Endothelial cell of umbilical vein (primary cell): ENCODE measurements at regions not wholly inside any gene's neighbourhood (a gene's known extent, or its start where the extent isn't known, plus 50 kb on each side); places are given as distances from the start of the nearest gene placed in this dataset.

Source experiments
- BruUV-seq: library from RNA; stranded (reverse); fragments of 400-500 nt; replicated peaks from 2 replicates; lab custom pipeline; 2021; lab: Mats Ljungman, UMichigan
- CTCF ChIA-PET: fragments of 300-600, 350-600 bp; sonication (Branson Sonifier 250); formaldehyde crosslinking; loops from one replicate; lab custom pipeline; 2021; ENCODE audit warnings: antibody characterized with exemption, inconsistent platforms; lab: Charles Lee
- POLR2A ChIA-PET: fragments of 300-600, 350-600 bp; sonication (Branson Sonifier 250); formaldehyde crosslinking; loops from one replicate; lab custom pipeline; 2021; ENCODE audit warnings: antibody characterized with exemption, inconsistent platforms; lab: Charles Lee
- DNase-seq: peaks from one replicate; pipeline ENCODE4 v3.0.0-alpha.2; 2011; ENCODE audit warnings: low read depth, low spot score
- FAIRE-seq: peaks from 2 replicates; lab custom pipeline; 2011; peaks lifted over from hg19 to GRCh38; lab: Jason Lieb, UNC
- H2AFZ ChIP-seq: 2 replicates; pipeline ENCODE4 v1.6.0; 2012; ENCODE audit warnings: low read depth, low read length, control low read depth, inconsistent platforms
- H3K27ac ChIP-seq: 2 replicates; pipeline ENCODE4 v1.5.1; 2011; ENCODE audit warnings: low read depth, mild to moderate bottlenecking, control low read depth, low read length, moderate library complexity; ENCODE audit not compliant: insufficient read depth
- H3K27me3 ChIP-seq, 2 experiments: 2 replicates each; pipeline versions ENCODE4 v1.6.0 to v1.6.1; 2011; ENCODE audit warnings: low read length in 2 of 2, mixed read lengths in 1 of 2; ENCODE audit not compliant: control insufficient read depth in 2 of 2, insufficient read depth in 2 of 2
- H3K36me3 ChIP-seq, 2 experiments: 2 replicates in 1 of 2; 3 replicates in 1 of 2; pipeline ENCODE4 v1.5.1; 2011; ENCODE audit warnings: low read length in 2 of 2, mild to moderate bottlenecking in 1 of 2, moderate library complexity in 1 of 2; ENCODE audit not compliant: control insufficient read depth in 2 of 2, insufficient read depth in 2 of 2; ENCODE audit errors: extremely low read depth in 1 of 2
- H3K4me1 ChIP-seq: 3 replicates; pipeline ENCODE4 v1.5.1; 2011; ENCODE audit warnings: mild to moderate bottlenecking, low read length; ENCODE audit not compliant: control insufficient read depth, insufficient read depth; ENCODE audit errors: extremely low read depth
- H3K4me2 ChIP-seq: 2 replicates; pipeline ENCODE4 v1.6.1; 2011; ENCODE audit warnings: low read length, control low read depth, mixed read lengths; ENCODE audit not compliant: insufficient read depth
- H3K4me3 ChIP-seq, 3 experiments: fragments of 200-600 bp in 1 of 3; sonication (generic), shearing (Covaris generic) in 1 of 3; replicated peaks in 1 of 3; 2 replicates each; pipeline ENCODE4 v1.5.1; 2011 to 2016; ENCODE audit warnings: control low read depth in 3 of 3, low read length in 3 of 3, mild to moderate bottlenecking in 2 of 3, inconsistent platforms in 1 of 3, low read depth in 1 of 3, moderate library complexity in 1 of 3; ENCODE audit not compliant: insufficient read depth in 1 of 3
- H3K79me2 ChIP-seq: 2 replicates; pipeline ENCODE4 v1.6.0; 2012; ENCODE audit warnings: low read length, inconsistent platforms; ENCODE audit not compliant: control insufficient read depth, insufficient read depth
- H3K9ac ChIP-seq: replicated peaks from 2 replicates; pipeline ENCODE3; 2011; ENCODE audit warnings: low read length, control low read depth; ENCODE audit not compliant: insufficient read depth; ENCODE audit errors: extremely low read depth
- H3K9me1 ChIP-seq: replicated peaks from 3 replicates; pipeline ENCODE4 v1.6.0; 2011; ENCODE audit warnings: mild to moderate bottlenecking, low read length; ENCODE audit not compliant: control insufficient read depth, insufficient read depth; ENCODE audit errors: extremely low read depth
- H3K9me3 ChIP-seq: replicated peaks from 2 replicates; pipeline ENCODE4 v1.5.1; 2012; ENCODE audit warnings: low read length, inconsistent platforms; ENCODE audit not compliant: control insufficient read depth, insufficient read depth
- H4K20me1 ChIP-seq: replicated peaks from 2 replicates; pipeline ENCODE3; 2011; ENCODE audit warnings: mild to moderate bottlenecking, low read length; ENCODE audit not compliant: control insufficient read depth, insufficient read depth; ENCODE audit errors: extremely low read depth
- CTCF ChIP-seq, 2 donors: IDR thresholded peaks; 1 replicate in 1 of 2; 2 replicates in 1 of 2; pipeline ENCODE4 v1.5.1; 2011; ENCODE audit warnings: low read length in 2 of 2, mild to moderate bottlenecking in 2 of 2, moderate library complexity in 2 of 2, control low read depth in 1 of 2, inconsistent platforms in 1 of 2, low read depth in 1 of 2; ENCODE audit not compliant: insufficient read depth in 1 of 2; ENCODE audit errors: extremely low read depth in 1 of 2
- EZH2 ChIP-seq: IDR thresholded peaks from 2 replicates; pipeline ENCODE4 v1.6.1; 2012; ENCODE audit warnings: borderline replicate concordance, low read depth, mild to moderate bottlenecking, moderate library complexity, low read length, inconsistent platforms; ENCODE audit not compliant: severe bottlenecking
- FOS ChIP-seq: IDR thresholded peaks from 2 replicates; pipeline ENCODE4 v1.6.1; 2011; ENCODE audit warnings: mild to moderate bottlenecking, low read length, moderate library complexity, borderline replicate concordance; ENCODE audit not compliant: insufficient read depth
- GATA2 ChIP-seq: IDR thresholded peaks from 2 replicates; pipeline ENCODE4 v1.7.0; 2011; ENCODE audit warnings: low read depth, mild to moderate bottlenecking, moderate library complexity, mixed read lengths, low read length; ENCODE audit not compliant: insufficient read length, insufficient read depth
- JUN ChIP-seq: IDR thresholded peaks from 2 replicates; pipeline ENCODE4 v1.6.1; 2011; ENCODE audit warnings: borderline replicate concordance, low read depth; ENCODE audit not compliant: insufficient read length, insufficient read depth
- MYC ChIP-seq: IDR thresholded peaks from one replicate; pipeline ENCODE4 v1.6.1; 2011; ENCODE audit warnings: mild to moderate bottlenecking, low read depth, low read length
- POLR2A ChIP-seq: IDR thresholded peaks from 2 replicates; pipeline ENCODE4 v1.6.1; 2012; ENCODE audit warnings: low read depth, mild to moderate bottlenecking, control low read depth, low read length
- POLR2AphosphoS5 ChIP-seq: IDR thresholded peaks from 2 replicates; pipeline ENCODE4 v1.6.1; 2012; ENCODE audit warnings: low read depth, mild to moderate bottlenecking, control low read depth, low read length, moderate library complexity; ENCODE audit not compliant: insufficient read depth
- dilution Hi-C: fragments of 300-500 bp; cut with MboI; formaldehyde crosslinking; loops from one replicate; pipeline ENCODE4 v1.15.0; 2019; ENCODE audit warnings: low sequenced_read_pairs; ENCODE audit not compliant: extremely low pct_ligation_motif_present
- intact Hi-C: fragments of 100-400 bp; cut with micrococcal nuclease; formaldehyde crosslinking; loops from one replicate; pipeline ENCODE4 v1.10.0; 2022
- TF ChIP-seq, protein P1 (sequence below): IDR thresholded peaks from 2 replicates; pipeline ENCODE4 v1.6.1; 2011; ENCODE audit not compliant: insufficient read depth, insufficient read length

GRCh38 chr3:180516368-180516767 is 85.6 kb upstream of the TTC14 start:
- Histone ChIP-seq H3K4me2 (no peak overlapping the region), H3K27me3 (no peaks in the 10 kb centered on the region), H3K36me3 (no peaks in the 10 kb centered on the region), H2AFZ (no peak overlapping the region), H4K20me1 (no peaks in the 10 kb centered on the region), H3K4me1 (no peaks in the 10 kb centered on the region), H3K9me3 (no peaks in the 10 kb centered on the region), H3K79me2 (no peaks in the 10 kb centered on the region), H3K27ac (no peak overlapping the region), H3K9me1 (no peaks in the 10 kb centered on the region), H3K4me3 (no peak overlapping the region), H3K9ac (no peak overlapping the region)
- BruUV-seq: no TSS peak
- no peak for TF ChIP-seq CTCF (IDR thresholded peaks at IDR 0.05; ENCODE audit: extremely low read depth in 1 of 2, insufficient read depth in 1 of 2, low read depth in 1 of 2, low read length in 2 of 2)
- no peak for TF ChIP-seq JUN
- no peak for TF ChIP-seq POLR2AphosphoS5
- TF ChIP-seq POLR2A: no peak
- TF ChIP-seq GATA2: no peak
- no peak for TF ChIP-seq FOS
- no peak for TF ChIP-seq EZH2
- TF ChIP-seq, protein P1, sequence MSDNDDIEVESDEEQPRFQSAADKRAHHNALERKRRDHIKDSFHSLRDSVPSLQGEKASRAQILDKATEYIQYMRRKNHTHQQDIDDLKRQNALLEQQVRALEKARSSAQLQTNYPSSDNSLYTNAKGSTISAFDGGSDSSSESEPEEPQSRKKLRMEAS: no peak
- no peak for TF ChIP-seq MYC
- ChIA-PET POLR2A (no interaction called here), CTCF (no interaction called here)
- intact Hi-C loops (no loop called here), dilution Hi-C loops (no loop called here)
- no peak for FAIRE-seq
- no peak for DNase-seq
